ENCODE measurements at regions not wholly inside any gene's neighbourhood (a gene's known extent, or its start where the extent isn't known, plus 50 kb on each side); places are given as distances from the start of the nearest gene placed in this dataset.
"Not testable (repeated sequence)": the region's sequence is repeated elsewhere in the genome, so short reads cannot be mapped to it uniquely, and the experiment has no call there.

DNA sequence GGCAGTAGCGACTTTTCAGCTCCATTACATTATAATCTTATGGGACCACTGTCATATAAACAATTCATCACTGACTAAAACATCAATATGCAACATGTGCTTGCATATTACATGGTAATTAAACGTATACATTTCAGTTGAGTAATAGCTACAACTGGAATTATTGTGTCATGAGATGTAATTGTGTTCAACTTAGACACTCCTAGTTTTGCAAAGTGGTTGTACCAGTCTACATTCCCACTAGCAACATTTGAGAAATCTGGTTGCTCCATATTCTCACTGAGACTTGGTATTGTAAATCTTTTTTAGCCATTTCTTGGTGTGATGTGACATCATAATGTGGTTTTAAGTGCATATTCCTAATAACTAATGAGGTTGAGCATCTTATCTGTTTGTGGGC is 90.0 kb downstream of the CAPZA3 start:
- intact Hi-C loops (cut with DNase I; ENCODE audit: low total_unique reads) = no loop called here
- no peak for DNase-seq
- no peak overlapping the region for H3K4me3 ChIP-seq
- H3K9me3 ChIP-seq = no peaks in the 10 kb centered on the region
- H3K4me1 ChIP-seq = no peaks in the 10 kb centered on the region
- H3K36me3 ChIP-seq = no peaks in the 10 kb centered on the region
- no peaks in the 10 kb centered on the region for H3K27me3 ChIP-seq
- H3K27ac ChIP-seq = no peak overlapping the region
- TF ChIP-seq, protein P1, sequence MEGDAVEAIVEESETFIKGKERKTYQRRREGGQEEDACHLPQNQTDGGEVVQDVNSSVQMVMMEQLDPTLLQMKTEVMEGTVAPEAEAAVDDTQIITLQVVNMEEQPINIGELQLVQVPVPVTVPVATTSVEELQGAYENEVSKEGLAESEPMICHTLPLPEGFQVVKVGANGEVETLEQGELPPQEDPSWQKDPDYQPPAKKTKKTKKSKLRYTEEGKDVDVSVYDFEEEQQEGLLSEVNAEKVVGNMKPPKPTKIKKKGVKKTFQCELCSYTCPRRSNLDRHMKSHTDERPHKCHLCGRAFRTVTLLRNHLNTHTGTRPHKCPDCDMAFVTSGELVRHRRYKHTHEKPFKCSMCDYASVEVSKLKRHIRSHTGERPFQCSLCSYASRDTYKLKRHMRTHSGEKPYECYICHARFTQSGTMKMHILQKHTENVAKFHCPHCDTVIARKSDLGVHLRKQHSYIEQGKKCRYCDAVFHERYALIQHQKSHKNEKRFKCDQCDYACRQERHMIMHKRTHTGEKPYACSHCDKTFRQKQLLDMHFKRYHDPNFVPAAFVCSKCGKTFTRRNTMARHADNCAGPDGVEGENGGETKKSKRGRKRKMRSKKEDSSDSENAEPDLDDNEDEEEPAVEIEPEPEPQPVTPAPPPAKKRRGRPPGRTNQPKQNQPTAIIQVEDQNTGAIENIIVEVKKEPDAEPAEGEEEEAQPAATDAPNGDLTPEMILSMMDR (IDR thresholded peaks at IDR 0.05) = no peak
- no peak for TF ChIP-seq POLR2A (IDR thresholded peaks at IDR 0.05)

DNA sequence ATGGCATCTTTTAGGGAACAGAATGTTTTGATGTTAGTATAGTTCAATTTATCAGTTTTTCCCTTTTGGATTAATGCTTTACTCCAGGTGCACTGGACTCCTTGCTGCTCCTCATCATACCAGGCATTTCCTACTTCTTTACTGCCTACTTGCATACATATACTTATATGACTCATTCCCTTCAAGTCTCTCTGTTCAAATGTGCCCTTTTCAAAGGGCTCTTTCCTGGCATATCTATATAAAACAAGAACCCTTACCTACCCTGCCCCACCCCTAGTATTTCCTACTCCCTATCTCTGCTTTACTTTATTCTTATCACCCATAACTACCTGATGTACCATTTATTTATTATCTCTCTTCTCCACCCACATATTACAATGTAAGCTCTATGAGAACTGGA is 90.6 kb downstream of the CAPZA3 start:
- H3K27me3 ChIP-seq = no peaks in the 10 kb centered on the region
- no peak for DNase-seq
- TF ChIP-seq, protein P1 (IDR thresholded peaks at IDR 0.05) = no peak
- no peak for TF ChIP-seq POLR2A (IDR thresholded peaks at IDR 0.05)
- H3K9me3 ChIP-seq = no peaks in the 10 kb centered on the region
- no peaks in the 10 kb centered on the region for H3K4me1 ChIP-seq
- H3K27ac ChIP-seq = no peak overlapping the region
- no peaks in the 10 kb centered on the region for H3K36me3 ChIP-seq
- H3K4me3 ChIP-seq = no peak overlapping the region
- intact Hi-C loops (cut with DNase I; ENCODE audit: low total_unique reads) = no loop called here

DNA sequence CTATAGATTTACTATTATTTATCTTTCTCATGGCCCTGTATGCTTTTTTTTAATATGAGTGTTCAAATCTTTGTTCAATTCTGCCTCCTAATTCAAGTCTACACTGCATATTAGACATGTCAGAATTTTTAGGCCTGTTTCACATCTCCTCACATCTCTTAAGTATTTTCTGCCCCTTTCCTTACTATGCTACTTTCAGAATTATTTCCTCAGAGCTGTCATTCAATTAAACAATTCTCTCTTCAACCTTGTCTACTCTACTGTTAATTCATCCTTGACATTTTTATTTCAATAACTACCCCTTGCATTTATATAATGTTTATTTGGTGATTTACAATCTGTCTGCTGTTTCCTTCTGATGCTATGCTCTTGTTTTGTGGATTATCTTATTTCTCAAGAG is 91.1 kb downstream of the CAPZA3 start:
- no peaks in the 10 kb centered on the region for H3K27me3 ChIP-seq
- no peak overlapping the region for H3K4me3 ChIP-seq
- no peak for DNase-seq
- H3K9me3 ChIP-seq = no peaks in the 10 kb centered on the region
- intact Hi-C loops (cut with DNase I; ENCODE audit: low total_unique reads) = no loop called here
- TF ChIP-seq, protein P1 (IDR thresholded peaks at IDR 0.05) = no peak
- H3K4me1 ChIP-seq = no peaks in the 10 kb centered on the region
- H3K36me3 ChIP-seq = no peaks in the 10 kb centered on the region
- no peak overlapping the region for H3K27ac ChIP-seq

DNA sequence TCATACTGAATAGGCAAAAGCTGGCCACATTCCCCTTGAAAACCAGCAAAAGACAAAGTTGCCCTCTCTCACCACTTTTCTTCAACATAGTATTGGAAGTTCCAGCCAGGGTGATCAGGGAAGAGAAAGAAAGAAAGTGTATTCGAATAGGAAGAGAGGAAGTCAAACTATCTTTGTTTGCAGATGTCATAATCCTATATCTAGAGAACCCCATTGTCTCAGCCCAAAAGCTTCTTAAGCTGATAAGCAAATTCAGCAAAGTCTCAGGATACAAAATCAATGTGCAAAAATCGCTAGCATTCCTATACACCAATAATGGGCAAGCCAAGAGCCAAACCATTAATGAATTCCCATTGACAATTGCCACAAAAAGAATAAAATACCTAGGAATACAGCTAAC is 95.0 kb downstream of the CAPZA3 start:
- DNase-seq; H3K27ac ChIP-seq; H3K9me3 ChIP-seq; H3K27me3 ChIP-seq; H3K36me3 ChIP-seq; H3K4me3 ChIP-seq; H3K4me1 ChIP-seq; intact Hi-C loops (cut with DNase I; ENCODE audit: low total_unique reads): not testable (repeated sequence)

DNA sequence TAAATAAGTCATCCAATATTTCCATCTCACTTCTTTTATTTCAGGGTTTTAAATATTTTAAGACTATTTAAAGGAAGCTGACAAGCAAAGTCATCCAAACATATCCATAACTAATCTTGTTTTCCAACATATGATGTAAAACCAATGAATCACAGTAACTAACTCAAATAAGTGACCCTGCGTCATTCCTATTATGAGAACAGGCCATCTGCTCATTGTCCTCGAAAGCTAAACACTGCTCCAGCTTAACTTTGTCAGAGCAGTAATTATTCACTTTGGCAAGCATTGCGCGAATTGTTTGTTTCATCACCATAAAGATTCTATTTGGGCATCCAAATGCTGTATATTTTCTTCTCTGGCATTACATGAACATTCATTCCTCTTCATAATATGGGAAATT is 99.1 kb downstream of the CAPZA3 start:
- intact Hi-C loops (cut with DNase I; ENCODE audit: low total_unique reads) = no loop called here
- Histone ChIP-seq H3K9me3 (peaks cover 0 to 3% of the 10 kb centered on the region in 2 donors), H3K27ac (peak overlapping the region; percentile 1 to 50), H3K27me3 (no peaks in the 10 kb centered on the region), H3K4me3 (no peak overlapping the region), H3K36me3 (no peaks in the 10 kb centered on the region), H3K4me1 (no peaks in the 10 kb centered on the region)
- no peak for TF ChIP-seq POLR2A (IDR thresholded peaks at IDR 0.05)
- TF ChIP-seq, protein P1 (IDR thresholded peaks at IDR 0.05) = no peak
- DNase-seq = peak; percentile 23 to 66

DNA sequence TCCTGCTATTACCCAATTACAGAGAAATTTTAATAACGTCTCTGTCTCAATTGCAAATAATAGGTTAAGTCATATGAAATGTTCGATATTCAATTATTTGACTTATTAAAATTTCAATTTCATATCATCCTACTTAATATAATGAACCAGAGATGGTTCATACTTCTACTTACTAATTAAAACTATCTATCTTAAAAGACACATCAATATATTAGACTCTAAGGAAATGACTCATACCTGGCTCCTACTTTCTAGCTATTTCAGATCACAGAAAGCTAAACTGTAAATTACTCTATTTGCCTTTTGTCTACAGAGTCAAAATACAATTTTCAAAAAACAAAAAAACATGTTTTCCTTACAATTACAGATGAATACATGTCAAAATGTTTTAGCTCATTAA is 99.6 kb downstream of the CAPZA3 start:
- intact Hi-C loops (cut with DNase I; ENCODE audit: low total_unique reads) = no loop called here
- H3K27ac ChIP-seq = peak overlapping the region; percentile 1 to 50
- H3K4me1 ChIP-seq = no peaks in the 10 kb centered on the region
- TF ChIP-seq, protein P1 (IDR thresholded peaks at IDR 0.05) = no peak
- TF ChIP-seq POLR2A (IDR thresholded peaks at IDR 0.05) = no peak
- no peak for DNase-seq
- no peak overlapping the region for H3K4me3 ChIP-seq
- H3K27me3 ChIP-seq = no peaks in the 10 kb centered on the region
- H3K9me3 ChIP-seq = peaks cover 0 to 3% of the 10 kb centered on the region in 2 donors
- no peaks in the 10 kb centered on the region for H3K36me3 ChIP-seq

DNA sequence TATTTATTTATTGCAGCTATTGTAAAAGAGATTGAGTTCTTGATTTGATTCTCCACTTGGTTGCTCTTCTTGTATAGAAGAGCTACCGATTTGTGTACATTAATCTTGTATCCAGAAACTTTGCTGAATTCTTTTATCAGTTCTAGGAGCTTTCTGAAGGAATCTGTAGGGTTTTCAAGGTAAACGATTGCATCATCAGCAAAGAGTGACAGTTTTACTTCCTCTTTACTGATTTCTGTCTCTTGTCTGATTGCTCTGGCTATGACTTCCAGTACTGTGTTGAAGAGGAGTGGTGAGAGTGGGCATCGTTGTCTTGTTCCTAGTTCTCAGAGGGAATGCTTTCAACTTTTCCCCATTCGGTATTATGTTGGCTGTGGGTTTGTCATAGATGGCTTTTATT is 103.1 kb downstream of the CAPZA3 start:
- H3K4me1 ChIP-seq; intact Hi-C loops (cut with DNase I; ENCODE audit: low total_unique reads); DNase-seq; H3K27me3 ChIP-seq; H3K27ac ChIP-seq; H3K4me3 ChIP-seq; H3K9me3 ChIP-seq; H3K36me3 ChIP-seq: not testable (repeated sequence)
